CD14-positive monocyte (primary cell): ENCODE measurements at regions not wholly inside any gene's neighbourhood (a gene's known extent, or its start where the extent isn't known, plus 50 kb on each side); places are given as distances from the start of the nearest gene placed in this dataset.

Experiments used
- DNase-seq, 3 donors: peaks; one replicate each; pipeline ENCODE4 v3.0.0-alpha.2; 2011 to 2022
- H2AFZ ChIP-seq: 2 replicates; pipeline ENCODE4 v1.6.0; 2012; ENCODE audit warnings: mild to moderate bottlenecking, low read depth, low read length, inconsistent platforms; ENCODE audit not compliant: insufficient read depth, poor library complexity, severe bottlenecking
- H3K27ac ChIP-seq, 2 donors: 1 replicate in 1 of 2; 2 replicates in 1 of 2; pipeline ENCODE4 v1.5.1; 2012 to 2013; ENCODE audit warnings: low read length in 2 of 2, control low read depth in 1 of 2, inconsistent platforms in 1 of 2, low read depth in 1 of 2, mild to moderate bottlenecking in 1 of 2
- H3K27me3 ChIP-seq, 2 donors: one replicate each; pipeline versions ENCODE4 v1.6.0 to v1.6.1; 2011 to 2013; ENCODE audit warnings: low read length in 2 of 2; ENCODE audit not compliant: control insufficient read depth in 2 of 2, insufficient read depth in 2 of 2
- H3K36me3 ChIP-seq, 2 donors: replicated peaks in 1 of 2; 1 replicate in 1 of 2; 2 replicates in 1 of 2; pipeline versions ENCODE4 v1.5.1 to v1.6.1; 2012 to 2013; ENCODE audit warnings: low read length in 2 of 2, control low read depth in 1 of 2, inconsistent platforms in 1 of 2, mild to moderate bottlenecking in 1 of 2; ENCODE audit not compliant: insufficient read depth in 2 of 2, control insufficient read depth in 1 of 2
- H3K4me1 ChIP-seq, 2 donors: 1 replicate in 1 of 2; 2 replicates in 1 of 2; pipeline versions ENCODE4 v1.5.1 to v1.6.1; 2012 to 2013; ENCODE audit warnings: low read length in 2 of 2, control low read depth in 1 of 2, inconsistent platforms in 1 of 2, mild to moderate bottlenecking in 1 of 2, moderate library complexity in 1 of 2; ENCODE audit not compliant: insufficient read depth in 2 of 2, control insufficient read depth in 1 of 2
- H3K4me2 ChIP-seq: replicated peaks from 2 replicates; pipeline ENCODE3; 2012; ENCODE audit warnings: low read length, moderate library complexity, mild to moderate bottlenecking; ENCODE audit not compliant: poor library complexity, severe bottlenecking; ENCODE audit errors: extremely low read depth
- H3K4me3 ChIP-seq, 3 experiments: fragments of 200-600 bp in 1 of 3; sonication (generic) in 1 of 3; replicated peaks in 1 of 3; 1 replicate in 2 of 3; 2 replicates in 1 of 3; pipeline ENCODE4 v1.5.1; 2011 to 2013; ENCODE audit warnings: low read length in 3 of 3, mild to moderate bottlenecking in 3 of 3, control low read depth in 2 of 3, low read depth in 2 of 3, inconsistent platforms in 1 of 3, moderate library complexity in 1 of 3
- H3K79me2 ChIP-seq: 2 replicates; pipeline ENCODE4 v1.6.0; 2012; ENCODE audit warnings: mild to moderate bottlenecking, control low read depth, inconsistent platforms, low read length, moderate library complexity; ENCODE audit not compliant: insufficient read depth
- H3K9ac ChIP-seq: 2 replicates; pipeline ENCODE4 v1.6.0; 2017; ENCODE audit warnings: low read length, mild to moderate bottlenecking; ENCODE audit not compliant: insufficient read depth, poor library complexity, severe bottlenecking
- H3K9me3 ChIP-seq, 2 donors: replicated peaks in 1 of 2; 1 replicate in 1 of 2; 2 replicates in 1 of 2; pipeline versions ENCODE4 v1.5.1 to v1.6.1; 2012 to 2013; ENCODE audit warnings: low read length in 2 of 2, control low read depth in 1 of 2; ENCODE audit not compliant: control insufficient read depth in 1 of 2, insufficient read depth in 1 of 2
- H4K20me1 ChIP-seq: 2 replicates; pipeline ENCODE4 v1.6.0; 2012; ENCODE audit warnings: mild to moderate bottlenecking, low read length, control low read depth, moderate library complexity; ENCODE audit not compliant: insufficient read depth
- H3K27ac Mint-ChIP-seq, 7 donors: one replicate each; pipeline ENCODE4 v1.8.0; 2020; ENCODE audit warnings: mild to moderate bottlenecking in 7 of 7, mixed read lengths in 7 of 7, moderate library complexity in 6 of 7, inconsistent platforms in 2 of 7
- H3K27me3 Mint-ChIP-seq, 3 donors: one replicate each; pipeline ENCODE4 v1.8.0; 2021 to 2022; ENCODE audit warnings: low read depth in 3 of 3, mild to moderate bottlenecking in 3 of 3, mixed read lengths in 3 of 3, moderate library complexity in 3 of 3, inconsistent platforms in 1 of 3
- H3K36me3 Mint-ChIP-seq, 2 donors: one replicate each; pipeline ENCODE4 v1.8.0; 2020; ENCODE audit warnings: mixed read lengths in 2 of 2, inconsistent platforms in 1 of 2, mild to moderate bottlenecking in 1 of 2
- H3K4me1 Mint-ChIP-seq: one replicate; pipeline ENCODE4 v1.8.0; 2020; ENCODE audit warnings: mild to moderate bottlenecking, mixed read lengths
- H3K4me3 Mint-ChIP-seq, 2 donors: one replicate each; pipeline ENCODE4 v1.8.0; 2020; ENCODE audit warnings: mild to moderate bottlenecking in 2 of 2, mixed read lengths in 2 of 2, moderate library complexity in 1 of 2
- H3K9me3 Mint-ChIP-seq, 7 donors: one replicate each; pipeline ENCODE4 v1.8.0; 2020 to 2022; ENCODE audit warnings: mixed read lengths in 7 of 7, mild to moderate bottlenecking in 6 of 7, moderate library complexity in 6 of 7, inconsistent platforms in 2 of 7
- WGBS: methylation state at CpG from one replicate; pipeline ENCODE4 v1.1.5; 2013; ENCODE audit warnings: missing lambda C conversion rate; ENCODE audit not compliant: insufficient coverage; 5-methylcytosine and 5-hydroxymethylcytosine counted together
- intact Hi-C, 2 donors: fragments of 100-400 bp; cut with micrococcal nuclease; formaldehyde crosslinking; loops; one replicate each; pipeline versions ENCODE4 v1.15.0 to v1.15.1; 2023
- TF ChIP-seq, protein P1 (sequence below): fragments of 200-600 bp; IDR thresholded peaks from one replicate; pipeline ENCODE4 v1.8.0; 2022; ENCODE audit warnings: antibody characterized with exemption, mild to moderate bottlenecking

DNA sequence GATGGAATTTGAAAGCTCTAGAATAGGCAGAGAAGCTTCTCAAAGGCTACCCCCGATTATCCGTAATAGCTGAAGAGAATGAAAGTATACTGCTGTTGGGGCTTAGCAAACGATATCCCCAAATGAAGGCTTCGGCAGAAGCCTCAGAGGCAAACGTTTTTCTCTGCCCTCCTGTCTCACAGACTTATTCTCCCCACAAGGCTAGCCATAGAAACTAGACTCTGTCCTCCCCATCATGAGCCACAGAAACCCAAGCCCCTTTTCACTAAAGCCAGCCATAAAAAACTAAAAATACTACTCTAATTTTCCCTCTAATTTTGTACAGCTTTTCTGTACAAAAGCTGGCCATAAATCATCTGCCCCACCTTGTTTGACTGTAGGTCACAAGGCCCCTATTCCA lies 413.4 kb upstream of the CFAP20DC start:
- WGBS = 87% methylated on average over 3 of the region's 5 CpGs
- H3K4me1 Mint-ChIP-seq = peaks cover 3% of the 10 kb centered on the region
- Histone ChIP-seq H3K27ac (no peak overlapping the region), H3K4me2 (no peak overlapping the region), H2AFZ (no peak overlapping the region), H3K4me1 (no peaks in the 10 kb centered on the region), H3K79me2 (no peaks in the 10 kb centered on the region), H3K36me3 (no peaks in the 10 kb centered on the region), H3K4me3 (no peak overlapping the region), H3K9ac (no peak overlapping the region), H4K20me1 (no peaks in the 10 kb centered on the region), H3K9me3 (no peaks in the 10 kb centered on the region), H3K27me3 (no peaks in the 10 kb centered on the region)
- no peak for DNase-seq
- H3K4me3 Mint-ChIP-seq = no peak overlapping the region
- H3K9me3 Mint-ChIP-seq = peaks cover 4 to 18% (median 13%) of the 10 kb centered on the region in 7 donors
- H3K27ac Mint-ChIP-seq = no peak overlapping the region
- H3K36me3 Mint-ChIP-seq = no peaks in the 10 kb centered on the region
- intact Hi-C loops = no loop called here
- peaks cover 0 to 2% (median 0%) of the 10 kb centered on the region in 3 donors for H3K27me3 Mint-ChIP-seq
- TF ChIP-seq, protein P1, sequence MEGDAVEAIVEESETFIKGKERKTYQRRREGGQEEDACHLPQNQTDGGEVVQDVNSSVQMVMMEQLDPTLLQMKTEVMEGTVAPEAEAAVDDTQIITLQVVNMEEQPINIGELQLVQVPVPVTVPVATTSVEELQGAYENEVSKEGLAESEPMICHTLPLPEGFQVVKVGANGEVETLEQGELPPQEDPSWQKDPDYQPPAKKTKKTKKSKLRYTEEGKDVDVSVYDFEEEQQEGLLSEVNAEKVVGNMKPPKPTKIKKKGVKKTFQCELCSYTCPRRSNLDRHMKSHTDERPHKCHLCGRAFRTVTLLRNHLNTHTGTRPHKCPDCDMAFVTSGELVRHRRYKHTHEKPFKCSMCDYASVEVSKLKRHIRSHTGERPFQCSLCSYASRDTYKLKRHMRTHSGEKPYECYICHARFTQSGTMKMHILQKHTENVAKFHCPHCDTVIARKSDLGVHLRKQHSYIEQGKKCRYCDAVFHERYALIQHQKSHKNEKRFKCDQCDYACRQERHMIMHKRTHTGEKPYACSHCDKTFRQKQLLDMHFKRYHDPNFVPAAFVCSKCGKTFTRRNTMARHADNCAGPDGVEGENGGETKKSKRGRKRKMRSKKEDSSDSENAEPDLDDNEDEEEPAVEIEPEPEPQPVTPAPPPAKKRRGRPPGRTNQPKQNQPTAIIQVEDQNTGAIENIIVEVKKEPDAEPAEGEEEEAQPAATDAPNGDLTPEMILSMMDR = no peak

DNA sequence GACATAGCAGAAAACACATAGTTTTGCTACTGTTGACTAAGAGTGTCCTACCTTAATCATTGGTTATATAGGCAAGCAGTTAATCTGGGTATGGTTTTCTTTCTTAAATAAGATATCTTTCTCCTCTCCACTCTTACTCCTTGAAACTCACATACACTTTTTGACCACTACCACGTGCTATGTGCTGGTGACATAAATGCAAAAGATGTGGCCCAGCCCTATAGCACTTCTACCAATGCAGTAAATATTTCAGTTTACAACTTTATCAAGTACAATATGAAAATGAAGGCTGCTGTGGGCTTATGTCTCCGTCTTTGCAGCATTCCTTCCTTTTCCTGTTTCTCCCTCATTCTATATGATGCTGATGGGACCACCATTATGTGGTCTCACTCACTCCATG lies 410.2 kb upstream of the CFAP20DC start:
- no peak overlapping the region for H3K4me3 ChIP-seq
- Mint-ChIP-seq H3K4me1 (no peaks in the 10 kb centered on the region), H3K9me3 (peaks cover 4 to 14% (median 10%) of the 10 kb centered on the region in 7 donors), H3K36me3 (no peaks in the 10 kb centered on the region), H3K27ac (no peak overlapping the region), H3K4me3 (no peak overlapping the region), H3K27me3 (no peaks in the 10 kb centered on the region)
- no peak for DNase-seq
- intact Hi-C loops = no loop called here
- H3K27me3 ChIP-seq = no peaks in the 10 kb centered on the region
- no peak overlapping the region for H3K4me2 ChIP-seq
- no peak overlapping the region for H3K9ac ChIP-seq
- no peak overlapping the region for H3K27ac ChIP-seq
- no peak overlapping the region for H2AFZ ChIP-seq
- no CpG with 5 or more reads among the region's 2 CpGs for WGBS
- H3K4me1 ChIP-seq = no peaks in the 10 kb centered on the region
- H3K36me3 ChIP-seq = no peaks in the 10 kb centered on the region
- no peaks in the 10 kb centered on the region for H3K79me2 ChIP-seq
- TF ChIP-seq, protein P1 = no peak
- H3K9me3 ChIP-seq = no peaks in the 10 kb centered on the region
- H4K20me1 ChIP-seq = no peaks in the 10 kb centered on the region
